GM21619 (cell line): ENCODE measurements at regions not wholly inside any gene's neighbourhood (a gene's known extent, or its start where the extent isn't known, plus 50 kb on each side); places are given as distances from the start of the nearest gene placed in this dataset.
"Not testable (repeated sequence)": the region's sequence is repeated elsewhere in the genome, so short reads cannot be mapped to it uniquely, and the experiment has no call there.

ENCODE experiments used
- ATAC-seq: cut with Tn5 transposase; IDR thresholded peaks from one replicate; pipeline ENCODE4 v1.9.1; 2021; ENCODE audit not compliant: unreplicated experiment

- no peak for ATAC-seq
These were observed 104.3 kb upstream of the TSC22D2 start for GRCh38 chr3:150303768-150304167.

- ATAC-seq, result no peak
These were observed 105.9 kb upstream of the TSC22D2 start for GRCh38 chr3:150302246-150302645.

DNA sequence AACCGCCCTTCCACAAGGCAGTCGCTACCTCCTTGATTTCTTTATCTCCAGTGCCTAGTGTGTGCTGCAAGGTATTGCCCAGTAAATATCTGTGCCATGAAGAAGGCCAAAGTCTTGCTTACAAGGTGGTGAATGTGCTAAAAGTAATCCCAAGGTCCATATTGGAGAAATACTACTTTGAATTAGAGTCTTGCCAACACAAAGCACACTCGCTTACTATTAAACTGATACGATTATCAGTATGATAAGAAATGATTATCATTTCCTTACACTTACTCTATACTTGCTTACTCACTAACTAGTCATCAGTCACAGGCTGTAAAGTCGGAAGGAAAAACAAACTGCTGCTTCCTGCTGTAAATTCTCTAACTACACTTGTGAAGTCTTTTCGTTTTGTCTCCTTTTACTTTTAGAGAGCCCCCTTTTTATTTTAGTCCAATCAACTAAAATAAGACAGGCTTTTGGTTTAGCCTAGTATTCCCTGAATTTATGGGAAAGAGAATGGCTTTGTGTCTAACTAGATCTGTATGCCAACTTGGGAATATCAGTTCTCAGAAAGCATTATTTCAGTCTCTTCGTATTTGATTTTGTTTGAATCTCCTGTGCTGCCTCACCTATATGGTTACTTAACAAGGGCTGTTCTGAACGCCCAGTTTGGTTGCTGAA is 107.1 kb upstream of the TSC22D2 start:
- ATAC-seq, result no peak

GRCh38 chr3:150300388-150300787 is 107.7 kb upstream of the TSC22D2 start:
- no peak for ATAC-seq

DNA sequence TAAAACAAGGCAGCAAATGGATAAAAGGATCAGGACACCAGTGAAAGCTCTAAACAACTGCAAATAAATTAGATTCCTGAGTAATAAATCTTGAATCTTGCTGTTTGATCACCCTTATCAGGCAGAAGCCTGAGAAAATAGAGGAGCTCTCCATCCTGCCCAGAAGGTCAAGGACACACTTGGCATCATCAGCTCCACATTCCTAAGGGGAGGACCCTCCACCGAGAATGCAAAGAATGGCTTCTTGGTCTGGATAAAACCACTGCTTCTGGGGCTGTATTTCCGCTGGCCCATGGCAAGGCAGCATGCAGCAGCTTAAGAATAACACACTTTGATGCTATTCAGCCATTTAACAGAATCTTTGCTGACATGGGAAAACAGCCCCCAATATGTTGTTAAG is 108.9 kb upstream of the TSC22D2 start:
- ATAC-seq, result no peak

DNA sequence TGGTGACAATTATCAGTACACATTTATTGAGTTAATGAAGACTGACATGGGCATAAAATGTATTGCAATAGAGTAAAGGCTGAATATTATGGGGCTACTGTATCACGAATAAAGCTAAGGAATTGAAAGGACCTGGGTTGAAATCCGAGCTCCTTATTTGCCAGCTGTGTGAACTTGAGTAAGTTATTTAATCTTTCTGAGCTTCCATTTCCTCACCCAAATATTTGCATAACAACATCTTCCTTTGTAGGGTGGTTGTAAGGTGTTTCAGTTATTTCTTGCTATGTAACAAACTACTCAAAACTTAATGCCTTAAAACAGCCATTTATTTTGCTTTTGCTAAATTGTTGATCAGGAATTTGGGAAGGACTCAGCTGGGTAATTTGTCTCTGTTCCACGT is 111.1 kb upstream of the TSC22D2 start:
- ATAC-seq, result no peak

- ATAC-seq, result no peak
These were observed 111.9 kb upstream of the TSC22D2 start for GRCh38 chr3:150296123-150296735.

GRCh38 chr3:150293401-150294001 is 114.6 kb upstream of the TSC22D2 start:
- ATAC-seq, result no peak

- ATAC-seq, result no peak
These were observed 115.2 kb upstream of the TSC22D2 start for GRCh38 chr3:150292891-150293290.

DNA sequence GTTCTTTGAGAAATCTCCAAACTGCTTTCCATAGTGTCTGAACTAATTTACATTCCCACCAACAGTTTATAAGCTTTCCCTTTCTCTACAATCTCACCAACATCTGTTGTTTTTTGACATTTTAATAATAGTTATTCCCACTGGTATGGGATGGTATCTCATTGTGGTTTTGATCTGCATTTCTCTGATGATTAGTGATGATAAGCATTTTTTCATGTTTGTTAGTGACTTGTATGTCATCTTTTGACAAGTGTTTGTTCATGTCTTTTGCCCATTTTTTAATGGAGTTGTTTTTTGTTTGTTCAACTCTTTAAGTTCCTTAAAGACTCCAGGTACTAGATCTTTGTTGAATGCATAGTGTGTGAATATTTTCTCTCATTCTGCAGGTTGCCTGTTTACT is 116.6 kb upstream of the TSC22D2 start:
- no peak for ATAC-seq

DNA sequence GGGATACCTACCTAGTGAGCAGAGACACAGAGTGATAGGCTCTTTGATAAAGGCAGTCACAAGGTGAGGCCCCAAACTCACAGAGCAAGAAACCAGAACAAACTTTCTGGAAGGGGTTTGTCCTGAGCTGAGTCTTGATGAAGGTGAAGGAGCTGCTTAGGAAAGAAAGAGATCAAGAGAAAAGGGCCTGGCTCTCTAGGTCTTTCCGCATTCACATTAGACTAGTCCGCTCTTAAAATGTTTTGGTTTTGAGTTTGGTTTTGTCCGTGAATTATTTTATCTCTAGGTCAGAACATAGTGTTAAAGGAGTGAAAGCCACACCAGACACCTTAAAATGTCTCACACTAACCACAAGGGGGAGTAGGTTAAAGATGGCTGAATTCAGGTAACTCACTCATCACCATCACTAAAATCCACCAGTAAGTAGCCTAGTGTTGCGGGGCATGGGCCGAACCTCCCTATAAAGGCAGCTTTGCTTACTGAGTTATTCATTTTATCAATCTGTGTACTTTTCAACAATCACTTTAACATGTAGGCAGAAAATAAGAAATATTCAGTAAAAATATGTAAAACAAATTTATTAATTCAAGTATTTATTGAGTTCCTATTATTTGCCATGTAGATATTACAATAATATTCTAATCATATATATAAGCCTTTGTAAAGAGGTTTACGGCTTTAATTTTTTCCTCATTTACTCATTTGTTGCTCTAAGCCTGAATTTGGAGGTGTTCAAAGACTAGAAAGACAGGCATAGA is 121.5 kb upstream of the TSC22D2 start:
- ATAC-seq, result peak; percentile 89

GRCh38 chr3:150285601-150286000 is 122.5 kb upstream of the TSC22D2 start:
- ATAC-seq, result no peak

DNA sequence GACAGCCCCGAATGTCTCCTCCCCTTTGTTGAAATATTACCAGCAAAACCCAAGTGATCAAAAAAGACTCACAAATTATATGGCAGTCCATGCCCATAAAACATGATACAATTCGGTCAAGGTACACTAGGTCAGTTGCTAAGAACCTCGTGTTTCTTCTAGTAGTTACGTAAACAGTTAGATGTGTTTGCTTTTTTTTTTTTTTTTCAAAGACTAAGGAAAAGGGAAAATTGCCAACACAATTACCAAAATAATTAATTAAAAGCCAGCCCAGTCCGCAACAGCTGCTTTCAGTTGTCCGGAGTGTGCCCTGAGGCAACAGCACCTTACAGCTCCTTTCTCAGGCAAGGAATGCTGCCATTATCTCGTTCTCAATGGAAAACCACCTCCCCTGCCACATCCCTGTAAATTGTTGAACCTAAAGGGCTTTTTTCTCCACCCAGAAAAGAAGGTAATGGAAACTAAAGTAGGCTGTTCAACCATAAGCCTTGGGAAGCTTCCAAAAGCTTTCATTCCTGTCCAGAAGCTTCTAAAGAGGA is 129.2 kb upstream of the TSC22D2 start:
- ATAC-seq, result no peak

DNA sequence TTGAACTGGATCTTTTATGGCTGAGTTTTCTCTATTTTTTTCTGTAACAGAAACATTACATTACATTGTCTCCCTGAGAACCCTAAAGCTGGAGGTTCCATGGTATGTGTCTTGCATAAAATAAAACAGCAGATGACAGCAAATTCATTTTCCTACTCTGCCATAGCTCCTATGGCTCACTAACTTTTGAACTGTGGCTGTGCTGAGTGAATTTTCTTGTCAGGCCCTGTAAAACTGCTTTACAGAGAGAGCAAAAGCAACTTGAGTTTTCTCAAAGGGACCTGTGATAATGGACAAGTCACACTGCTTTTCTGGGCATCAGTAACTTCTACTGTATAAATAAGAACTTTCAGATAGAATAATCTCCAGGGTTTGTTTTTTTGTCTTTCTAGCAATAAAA is 129.9 kb upstream of the TSC22D2 start:
- ATAC-seq, result no peak

GRCh38 chr3:150277444-150277843 is 130.7 kb upstream of the TSC22D2 start:
- ATAC-seq, result no peak

- ATAC-seq, result no peak
These were observed 132.2 kb upstream of the TSC22D2 start for GRCh38 chr3:150275941-150276340.

DNA sequence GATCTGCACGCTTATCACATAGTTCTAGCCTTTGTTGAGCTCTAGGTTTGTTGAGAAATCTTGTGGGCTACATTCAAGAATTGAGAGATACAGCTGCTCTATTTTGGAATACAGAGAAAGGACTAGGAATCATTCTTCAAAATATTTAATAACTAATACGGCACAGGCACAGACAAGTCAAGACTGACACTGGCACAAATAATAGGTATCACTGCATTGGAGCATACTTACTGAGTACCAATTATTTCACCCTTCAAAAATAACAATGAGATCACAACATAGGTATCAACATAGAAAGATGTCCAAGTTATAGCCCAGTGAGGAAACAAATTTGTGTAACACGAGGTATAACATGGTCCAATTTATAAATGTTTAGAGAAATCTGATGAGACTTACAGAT is 133.7 kb upstream of the TSC22D2 start:
- ATAC-seq, result no peak

- no peak for ATAC-seq
These were observed 134.7 kb upstream of the TSC22D2 start for GRCh38 chr3:150273396-150273795.

DNA sequence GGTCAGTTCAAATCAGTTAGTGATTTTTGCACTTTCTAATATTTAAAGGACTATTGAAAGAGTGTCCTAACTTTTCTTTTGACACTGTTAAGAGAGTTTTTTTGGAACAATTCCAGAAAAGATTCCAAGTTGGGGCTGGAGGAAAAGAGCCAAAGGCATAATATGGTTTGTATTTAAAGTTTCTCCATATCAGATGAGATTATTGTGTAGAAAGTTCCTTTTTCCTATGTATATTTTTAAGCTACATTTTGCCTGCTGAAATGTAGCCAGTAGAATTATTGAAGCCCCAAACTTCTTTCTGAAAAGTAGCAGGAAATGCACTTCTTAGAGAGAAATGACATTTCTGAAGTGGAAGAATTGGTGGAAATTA is 136.5 kb upstream of the TSC22D2 start:
- ATAC-seq, result no peak

GRCh38 chr3:150270883-150271590 is 137.1 kb upstream of the TSC22D2 start:
- no peak for ATAC-seq

GRCh38 chr3:150270444-150270843 is 137.7 kb upstream of the TSC22D2 start:
- not testable (repeated sequence) for ATAC-seq
